Trophoblast cell (in vitro differentiated cells and primary cell): ENCODE measurements at regions not wholly inside any gene's neighbourhood (a gene's known extent, or its start where the extent isn't known, plus 50 kb on each side); places are given as distances from the start of the nearest gene placed in this dataset.

Experiments
- DNase-seq, 2 donors: peaks; one replicate each; pipeline ENCODE4 v3.0.0-alpha.2; 2016
- H2AFZ ChIP-seq: 2 replicates; pipeline ENCODE4 v1.6.1; 2013; ENCODE audit warnings: low read length, moderate library complexity, mild to moderate bottlenecking; ENCODE audit not compliant: insufficient read depth, poor library complexity
- H2AK5ac ChIP-seq: 2 replicates; pipeline ENCODE4 v1.6.1; 2013; ENCODE audit warnings: mild to moderate bottlenecking, low read length
- H2BK120ac ChIP-seq: 2 replicates; pipeline ENCODE4 v1.6.1; 2013; ENCODE audit warnings: low read length, mild to moderate bottlenecking, moderate library complexity; ENCODE audit not compliant: insufficient read depth, poor library complexity
- H2BK12ac ChIP-seq: 2 replicates; pipeline ENCODE4 v1.6.1; 2013; ENCODE audit warnings: mild to moderate bottlenecking, low read length, moderate library complexity
- H2BK5ac ChIP-seq: 2 replicates; pipeline ENCODE4 v1.6.1; 2013; ENCODE audit warnings: low read length, low read depth, moderate library complexity, mild to moderate bottlenecking; ENCODE audit not compliant: poor library complexity
- H3K14ac ChIP-seq: 2 replicates; pipeline ENCODE4 v1.6.1; 2013; ENCODE audit warnings: mild to moderate bottlenecking, low read length
- H3K18ac ChIP-seq: 2 replicates; pipeline ENCODE4 v1.6.1; 2013; ENCODE audit warnings: mild to moderate bottlenecking, low read length
- H3K23ac ChIP-seq: 2 replicates; pipeline ENCODE4 v1.6.1; 2013; ENCODE audit warnings: low read length
- H3K27ac ChIP-seq: 2 replicates; pipeline ENCODE4 v1.5.1; 2013; ENCODE audit warnings: low read depth, mild to moderate bottlenecking, inconsistent platforms, low read length, moderate library complexity
- H3K27me3 ChIP-seq: 2 replicates; pipeline ENCODE4 v1.6.1; 2013; ENCODE audit warnings: inconsistent platforms, mild to moderate bottlenecking, low read length, moderate library complexity; ENCODE audit not compliant: insufficient read depth
- H3K36me3 ChIP-seq, 2 experiments: 1 replicate in 1 of 2; 2 replicates in 1 of 2; pipeline ENCODE4 v1.6.1; 2013; ENCODE audit warnings: low read length in 2 of 2, mild to moderate bottlenecking in 2 of 2, moderate library complexity in 1 of 2; ENCODE audit not compliant: insufficient read depth in 2 of 2, control insufficient read depth in 1 of 2
- H3K4ac ChIP-seq: 2 replicates; pipeline ENCODE4 v1.6.1; 2013; ENCODE audit warnings: low read depth, mild to moderate bottlenecking, low read length, moderate library complexity
- H3K4me1 ChIP-seq, 2 experiments: 1 replicate in 1 of 2; 2 replicates in 1 of 2; pipeline ENCODE4 v1.6.1; 2013; ENCODE audit warnings: low read length in 2 of 2, mild to moderate bottlenecking in 2 of 2, moderate library complexity in 1 of 2; ENCODE audit not compliant: insufficient read depth in 2 of 2, control insufficient read depth in 1 of 2
- H3K4me2 ChIP-seq: 2 replicates; pipeline ENCODE4 v1.6.1; 2013; ENCODE audit warnings: inconsistent platforms, mild to moderate bottlenecking, low read length, moderate library complexity
- H3K4me3 ChIP-seq: 2 replicates; pipeline ENCODE4 v1.5.1; 2013; ENCODE audit warnings: mild to moderate bottlenecking, low read depth, low read length, inconsistent platforms
- H3K79me1 ChIP-seq: one replicate; pipeline ENCODE4 v1.6.1; 2013; ENCODE audit warnings: low read length
- H3K79me2 ChIP-seq: 2 replicates; pipeline ENCODE4 v1.6.1; 2013; ENCODE audit warnings: low read length, mild to moderate bottlenecking; ENCODE audit not compliant: control insufficient read depth, insufficient read depth, poor library complexity
- H3K9ac ChIP-seq: 2 replicates; pipeline ENCODE4 v1.6.1; 2013; ENCODE audit warnings: mild to moderate bottlenecking, low read length
- H3K9me3 ChIP-seq: 2 replicates; pipeline ENCODE4 v1.6.1; 2013; ENCODE audit warnings: low read depth, mild to moderate bottlenecking, control low read depth, inconsistent platforms, low read length; ENCODE audit not compliant: insufficient read depth
- H4K12ac ChIP-seq: 2 replicates; pipeline ENCODE4 v1.6.1; 2013; ENCODE audit warnings: low read depth, mild to moderate bottlenecking, low read length, moderate library complexity
- H4K8ac ChIP-seq: 2 replicates; pipeline ENCODE4 v1.6.1; 2013; ENCODE audit warnings: low read depth, mild to moderate bottlenecking, low read length, moderate library complexity
- H4K91ac ChIP-seq: one replicate; pipeline ENCODE4 v1.6.1; 2013; ENCODE audit warnings: low read depth, mild to moderate bottlenecking, low read length, moderate library complexity
- WGBS: extraction: QIAGEN DNeasy Blood & Tissue Kit; methylation state at CpG from one replicate; pipeline ENCODE4 v1.1.7; 2013; ENCODE audit warnings: missing lambda C conversion rate; ENCODE audit not compliant: insufficient read length, insufficient coverage; ENCODE audit errors: extremely low coverage; 5-methylcytosine and 5-hydroxymethylcytosine counted together

DNA sequence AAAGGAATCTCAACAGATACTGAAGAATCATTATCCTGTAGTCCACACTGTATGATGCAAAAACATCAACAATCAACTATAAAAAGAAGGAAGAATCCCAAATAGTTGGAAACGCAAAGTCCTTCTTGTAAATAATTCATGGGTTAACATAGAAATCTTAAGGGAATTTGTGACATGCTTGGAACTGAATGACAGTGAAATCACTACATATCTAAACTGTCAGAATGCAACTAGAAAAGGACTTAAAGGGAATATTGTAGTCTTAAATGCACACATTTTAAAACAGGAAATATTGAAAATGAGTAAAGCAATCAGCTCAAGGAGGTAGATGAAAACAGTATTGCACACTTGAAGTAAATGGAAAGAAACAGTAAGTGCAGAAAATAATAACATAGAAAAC is 147.6 kb upstream of the MPPED2 start:
- H4K91ac ChIP-seq, result no peak overlapping the region
- no peaks in the 10 kb centered on the region for H3K9me3 ChIP-seq
- H3K9ac ChIP-seq, result no peak overlapping the region
- no peaks in the 10 kb centered on the region for H3K4me1 ChIP-seq
- no peak overlapping the region for H3K14ac ChIP-seq
- no peak overlapping the region for H3K4me3 ChIP-seq
- WGBS, result no CpG with 5 or more reads among the region's 1 CpG
- no peaks in the 10 kb centered on the region for H3K79me1 ChIP-seq
- no peak overlapping the region for H2AFZ ChIP-seq
- no peak overlapping the region for H3K27ac ChIP-seq
- no peak overlapping the region for H3K18ac ChIP-seq
- no peaks in the 10 kb centered on the region for H3K36me3 ChIP-seq
- H3K79me2 ChIP-seq, result no peaks in the 10 kb centered on the region
- H2AK5ac ChIP-seq, result no peak overlapping the region
- H2BK12ac ChIP-seq, result no peak overlapping the region
- H3K23ac ChIP-seq, result no peak overlapping the region
- no peaks in the 10 kb centered on the region for H3K27me3 ChIP-seq
- H4K12ac ChIP-seq, result no peak overlapping the region
- no peak overlapping the region for H3K4me2 ChIP-seq
- H2BK120ac ChIP-seq, result no peak overlapping the region
- DNase-seq, result no peak
- H3K4ac ChIP-seq, result no peak overlapping the region
- no peak overlapping the region for H4K8ac ChIP-seq
- no peak overlapping the region for H2BK5ac ChIP-seq

DNA sequence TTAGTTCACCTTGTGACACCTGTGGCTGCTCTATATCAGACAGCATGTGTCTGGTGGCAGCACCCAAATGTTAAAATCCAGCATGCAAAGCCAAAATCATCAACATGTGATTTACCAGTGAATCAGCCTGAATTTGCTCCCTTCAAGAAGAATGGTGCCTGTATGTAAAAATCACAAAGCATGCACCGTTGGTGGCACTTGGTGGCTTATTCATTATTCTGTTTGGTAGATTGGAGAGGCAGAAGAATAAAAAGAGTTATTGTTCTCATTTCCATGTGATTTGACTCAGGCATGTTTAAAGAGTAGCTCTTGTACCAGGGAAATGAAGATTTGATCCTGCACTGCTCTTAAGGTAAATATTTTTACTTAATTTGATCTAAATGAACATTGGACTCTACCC is 143.9 kb upstream of the MPPED2 start:
- DNase-seq, result no peak
- no peak overlapping the region for H3K18ac ChIP-seq
- no peak overlapping the region for H2BK5ac ChIP-seq
- H3K4me2 ChIP-seq, result no peak overlapping the region
- H3K79me1 ChIP-seq, result no peaks in the 10 kb centered on the region
- H4K91ac ChIP-seq, result no peak overlapping the region
- H2BK12ac ChIP-seq, result no peak overlapping the region
- H3K9ac ChIP-seq, result no peak overlapping the region
- no peaks in the 10 kb centered on the region for H3K9me3 ChIP-seq
- no peak overlapping the region for H3K4ac ChIP-seq
- H3K14ac ChIP-seq, result no peak overlapping the region
- no peak overlapping the region for H3K27ac ChIP-seq
- H4K8ac ChIP-seq, result no peak overlapping the region
- no peak overlapping the region for H3K23ac ChIP-seq
- no peaks in the 10 kb centered on the region for H3K27me3 ChIP-seq
- WGBS, result no CpG with 5 or more reads among the region's 1 CpG
- H2BK120ac ChIP-seq, result no peak overlapping the region
- no peak overlapping the region for H3K4me3 ChIP-seq
- H3K4me1 ChIP-seq, result no peaks in the 10 kb centered on the region
- H2AK5ac ChIP-seq, result no peak overlapping the region
- H3K36me3 ChIP-seq, result no peaks in the 10 kb centered on the region
- no peak overlapping the region for H4K12ac ChIP-seq
- H3K79me2 ChIP-seq, result no peaks in the 10 kb centered on the region
- H2AFZ ChIP-seq, result no peak overlapping the region

DNA sequence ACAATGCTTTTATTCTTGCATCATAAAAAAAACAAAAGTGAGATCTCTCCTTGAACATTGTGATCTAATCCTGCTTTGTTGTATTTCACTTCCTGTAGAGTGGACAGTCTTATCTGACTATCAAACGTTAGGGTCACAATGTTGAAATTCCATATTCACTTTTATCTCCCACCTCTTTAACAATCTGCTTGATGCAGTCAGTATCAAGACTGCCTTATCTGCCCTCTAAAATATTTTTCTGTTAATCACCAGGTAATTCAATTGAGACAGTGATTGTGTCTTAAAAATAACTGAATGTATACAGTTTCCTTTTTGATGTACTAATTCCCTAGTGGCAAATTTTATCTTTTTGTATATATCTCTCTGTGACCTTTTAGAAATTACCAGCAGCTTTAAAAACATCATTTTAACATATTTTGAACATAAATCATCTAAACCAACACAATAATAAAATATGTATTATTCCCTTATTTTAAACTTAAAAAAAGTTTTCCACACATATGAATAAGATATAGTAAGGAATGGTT is 143.1 kb upstream of the MPPED2 start:
- Histone ChIP-seq H4K8ac (no peak overlapping the region), H3K27ac (no peak overlapping the region), H3K14ac (no peak overlapping the region), H3K4me1 (no peaks in the 10 kb centered on the region), H3K23ac (no peak overlapping the region), H3K36me3 (no peaks in the 10 kb centered on the region), H3K18ac (no peak overlapping the region), H2BK5ac (no peak overlapping the region), H3K79me1 (no peaks in the 10 kb centered on the region), H3K4me3 (no peak overlapping the region), H4K91ac (no peak overlapping the region), H3K4ac (no peak overlapping the region), H2AK5ac (no peak overlapping the region), H3K9me3 (no peaks in the 10 kb centered on the region), H3K27me3 (no peaks in the 10 kb centered on the region), H3K9ac (no peak overlapping the region), H3K4me2 (no peak overlapping the region), H2AFZ (no peak overlapping the region), H2BK120ac (no peak overlapping the region), H2BK12ac (no peak overlapping the region), H4K12ac (no peak overlapping the region), H3K79me2 (no peaks in the 10 kb centered on the region)
- DNase-seq, result no peak
- WGBS, result no CpG with 5 or more reads among the region's 1 CpG

DNA sequence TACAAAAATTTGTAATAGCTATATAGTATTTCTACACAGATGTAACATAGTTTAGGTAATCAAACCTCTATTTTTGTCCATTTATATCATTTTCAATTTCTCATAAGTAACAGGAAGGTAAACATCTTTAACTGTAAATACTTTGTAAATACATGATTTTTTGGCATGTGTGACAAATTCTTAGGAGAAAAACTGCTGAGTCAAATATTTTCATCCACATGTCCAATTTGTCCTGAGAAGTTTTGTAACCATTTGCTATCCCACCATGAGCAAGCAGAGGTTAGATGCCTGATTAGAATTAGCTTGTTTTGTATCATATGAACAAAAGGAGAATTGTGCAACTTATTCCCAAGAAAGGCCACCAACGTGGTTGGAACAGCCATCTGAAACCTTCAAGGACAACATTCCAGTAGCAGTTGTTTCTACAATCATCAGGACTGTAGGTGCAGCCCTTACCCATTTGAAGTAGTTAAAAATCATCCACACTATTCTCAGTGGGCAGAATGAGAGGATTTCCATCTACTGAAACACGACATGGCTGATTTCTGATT is 139.6 kb upstream of the MPPED2 start:
- H3K36me3 ChIP-seq, result no peaks in the 10 kb centered on the region
- no peak overlapping the region for H2BK12ac ChIP-seq
- no peaks in the 10 kb centered on the region for H3K79me2 ChIP-seq
- H4K8ac ChIP-seq, result no peak overlapping the region
- no peak overlapping the region for H2BK120ac ChIP-seq
- H3K9ac ChIP-seq, result no peak overlapping the region
- H3K27me3 ChIP-seq, result no peaks in the 10 kb centered on the region
- no peaks in the 10 kb centered on the region for H3K4me1 ChIP-seq
- no peak overlapping the region for H2BK5ac ChIP-seq
- H2AK5ac ChIP-seq, result no peak overlapping the region
- DNase-seq, result no peak
- H3K4ac ChIP-seq, result no peak overlapping the region
- no peak overlapping the region for H3K23ac ChIP-seq
- H3K4me3 ChIP-seq, result no peak overlapping the region
- no peak overlapping the region for H4K91ac ChIP-seq
- no peak overlapping the region for H2AFZ ChIP-seq
- no CpG with 5 or more reads among the region's 2 CpGs for WGBS
- H3K27ac ChIP-seq, result no peak overlapping the region
- H3K4me2 ChIP-seq, result no peak overlapping the region
- H3K14ac ChIP-seq, result no peak overlapping the region
- H3K79me1 ChIP-seq, result no peaks in the 10 kb centered on the region
- H3K9me3 ChIP-seq, result no peaks in the 10 kb centered on the region
- no peak overlapping the region for H3K18ac ChIP-seq
- H4K12ac ChIP-seq, result no peak overlapping the region
